ENCODE measurements at regions not wholly inside any gene's neighbourhood (a gene's known extent, or its start where the extent isn't known, plus 50 kb on each side); places are given as distances from the start of the nearest gene placed in this dataset.

- Histone ChIP-seq H3K36me3 (ENCODE audit: insufficient read depth, insufficient read length, low read length) (no peaks in the 10 kb centered on the region), H3K9me3 (ENCODE audit: insufficient read depth, low read length) (peaks cover 4% of the 10 kb centered on the region; the same call in 1 of the 2 replicates), H3K4me3 (ENCODE audit: insufficient read length, low read depth) (no peak overlapping the region), H3K9ac (ENCODE audit: insufficient read length, low read depth) (no peak overlapping the region), H3K27me3 (ENCODE audit: insufficient read depth, insufficient read length) (no peaks in the 10 kb centered on the region), H3K4me1 (ENCODE audit: insufficient read depth, insufficient read length) (no peaks in the 10 kb centered on the region)
- TF ChIP-seq ZNF274 (IDR thresholded peaks at IDR 0.05; ENCODE audit: low read depth, low read length) (no peak), YY1 (IDR thresholded peaks at IDR 0.05; ENCODE audit: insufficient read depth, insufficient read length) (no peak), SUZ12 (IDR thresholded peaks at IDR 0.05; ENCODE audit: extremely low read depth, insufficient read depth, insufficient read length) (no peak)
- no peak for DNase-seq (ENCODE audit: low read depth, low spot score)
Observed at GRCh38 chr6:71468841-71469700, 180.5 kb downstream of the OGFRL1 start.

DNA sequence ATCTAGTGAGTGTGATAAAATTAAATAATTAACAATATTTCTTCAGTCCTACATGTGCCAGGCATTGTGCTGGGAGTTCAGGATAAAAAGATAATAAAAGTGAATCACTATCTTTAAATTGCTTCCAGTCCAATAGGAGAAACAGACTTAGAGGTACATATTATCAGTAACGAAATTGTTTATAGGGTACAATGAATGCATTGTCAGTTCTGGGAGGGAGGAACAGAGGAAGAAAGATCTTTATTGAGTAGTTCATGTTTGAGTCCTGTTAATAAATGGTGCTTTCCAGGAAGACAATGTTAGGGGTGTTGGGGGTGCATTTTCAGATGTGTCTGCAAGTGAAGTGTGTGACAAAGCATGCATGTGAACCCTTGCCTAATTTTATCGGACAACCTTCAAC, 183.1 kb downstream of the OGFRL1 start:
- Histone ChIP-seq H3K4me3 (ENCODE audit: insufficient read length, low read depth) (no peak overlapping the region), H3K27me3 (ENCODE audit: insufficient read depth, insufficient read length) (no peaks in the 10 kb centered on the region), H3K36me3 (ENCODE audit: insufficient read depth, insufficient read length, low read length) (no peaks in the 10 kb centered on the region), H3K4me1 (ENCODE audit: insufficient read depth, insufficient read length) (no peaks in the 10 kb centered on the region), H3K9me3 (ENCODE audit: insufficient read depth, low read length) (no peaks in the 10 kb centered on the region), H3K9ac (ENCODE audit: insufficient read length, low read depth) (no peak overlapping the region)
- no peak for DNase-seq (ENCODE audit: low read depth, low spot score)
- TF ChIP-seq YY1 (IDR thresholded peaks at IDR 0.05; ENCODE audit: insufficient read depth, insufficient read length), result no peak
- TF ChIP-seq ZNF274 (IDR thresholded peaks at IDR 0.05; ENCODE audit: low read depth, low read length), result no peak
- TF ChIP-seq SUZ12 (IDR thresholded peaks at IDR 0.05; ENCODE audit: extremely low read depth, insufficient read depth, insufficient read length), result no peak

- H3K9me3 ChIP-seq (ENCODE audit: insufficient read depth, low read length), result no peaks in the 10 kb centered on the region
- no peak overlapping the region for H3K4me3 ChIP-seq (ENCODE audit: insufficient read length, low read depth)
- TF ChIP-seq YY1 (IDR thresholded peaks at IDR 0.05; ENCODE audit: insufficient read depth, insufficient read length), result no peak
- TF ChIP-seq ZNF274 (IDR thresholded peaks at IDR 0.05; ENCODE audit: low read depth, low read length), result no peak
- TF ChIP-seq SUZ12 (IDR thresholded peaks at IDR 0.05; ENCODE audit: extremely low read depth, insufficient read depth, insufficient read length), result no peak
- H3K4me1 ChIP-seq (ENCODE audit: insufficient read depth, insufficient read length), result no peaks in the 10 kb centered on the region
- no peaks in the 10 kb centered on the region for H3K36me3 ChIP-seq (ENCODE audit: insufficient read depth, insufficient read length, low read length)
- no peak overlapping the region for H3K9ac ChIP-seq (ENCODE audit: insufficient read length, low read depth)
- no peak for DNase-seq (ENCODE audit: low read depth, low spot score)
- H3K27me3 ChIP-seq (ENCODE audit: insufficient read depth, insufficient read length), result no peaks in the 10 kb centered on the region
Observed at GRCh38 chr6:71473926-71474325, 185.3 kb downstream of the OGFRL1 start.

DNA sequence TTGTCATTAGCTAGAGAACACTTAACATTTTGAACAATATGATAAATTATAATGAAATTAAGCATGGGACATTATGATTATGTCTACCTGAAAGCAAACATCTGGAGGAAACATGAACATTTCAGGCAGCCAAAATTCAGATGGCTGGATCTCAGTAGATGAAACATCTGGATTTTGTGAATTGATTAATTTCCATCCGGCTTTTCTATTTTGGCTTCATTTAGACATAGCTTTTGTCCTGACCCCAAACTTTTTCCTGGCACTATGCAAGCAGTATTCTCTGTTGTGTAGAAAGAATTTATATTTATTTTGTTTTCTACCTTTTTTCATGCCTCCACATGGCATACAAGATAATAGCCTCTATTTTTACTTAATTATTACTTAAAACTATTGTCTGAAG, 186.3 kb downstream of the OGFRL1 start:
- H3K27me3 ChIP-seq (ENCODE audit: insufficient read depth, insufficient read length), result no peaks in the 10 kb centered on the region
- no peaks in the 10 kb centered on the region for H3K36me3 ChIP-seq (ENCODE audit: insufficient read depth, insufficient read length, low read length)
- H3K9ac ChIP-seq (ENCODE audit: insufficient read length, low read depth), result no peak overlapping the region
- H3K9me3 ChIP-seq (ENCODE audit: insufficient read depth, low read length), result no peaks in the 10 kb centered on the region
- H3K4me1 ChIP-seq (ENCODE audit: insufficient read depth, insufficient read length), result no peaks in the 10 kb centered on the region
- no peak for TF ChIP-seq YY1 (IDR thresholded peaks at IDR 0.05; ENCODE audit: insufficient read depth, insufficient read length)
- no peak for TF ChIP-seq SUZ12 (IDR thresholded peaks at IDR 0.05; ENCODE audit: extremely low read depth, insufficient read depth, insufficient read length)
- no peak for TF ChIP-seq ZNF274 (IDR thresholded peaks at IDR 0.05; ENCODE audit: low read depth, low read length)
- no peak overlapping the region for H3K4me3 ChIP-seq (ENCODE audit: insufficient read length, low read depth)
- DNase-seq (ENCODE audit: low read depth, low spot score), result no peak

DNA sequence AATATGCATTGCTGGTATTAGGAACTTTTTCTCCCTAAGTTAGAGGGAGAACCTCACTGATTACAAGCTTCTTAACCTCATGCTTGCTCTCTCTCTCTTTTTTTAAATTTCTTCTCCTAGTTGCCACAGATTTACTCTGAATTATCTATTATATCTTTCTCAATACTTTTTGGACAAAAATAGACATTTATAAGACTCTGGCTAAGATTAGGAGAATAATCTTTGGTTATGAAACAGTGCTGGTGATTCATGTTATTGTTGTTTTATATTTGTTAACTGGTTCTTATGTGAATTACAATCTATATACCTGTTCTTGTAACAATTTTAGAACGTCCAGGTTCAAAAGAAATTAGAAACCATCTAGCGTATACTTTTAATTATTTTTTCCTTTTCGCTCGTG, 187.8 kb downstream of the OGFRL1 start:
- no peak for DNase-seq (ENCODE audit: low read depth, low spot score)
- Histone ChIP-seq H3K27me3 (ENCODE audit: insufficient read depth, insufficient read length) (no peaks in the 10 kb centered on the region), H3K9ac (ENCODE audit: insufficient read length, low read depth) (no peak overlapping the region), H3K4me1 (ENCODE audit: insufficient read depth, insufficient read length) (no peaks in the 10 kb centered on the region), H3K4me3 (ENCODE audit: insufficient read length, low read depth) (no peak overlapping the region), H3K9me3 (ENCODE audit: insufficient read depth, low read length) (no peaks in the 10 kb centered on the region), H3K36me3 (ENCODE audit: insufficient read depth, insufficient read length, low read length) (no peaks in the 10 kb centered on the region)
- no peak for TF ChIP-seq ZNF274 (IDR thresholded peaks at IDR 0.05; ENCODE audit: low read depth, low read length)
- TF ChIP-seq YY1 (IDR thresholded peaks at IDR 0.05; ENCODE audit: insufficient read depth, insufficient read length), result no peak
- TF ChIP-seq SUZ12 (IDR thresholded peaks at IDR 0.05; ENCODE audit: extremely low read depth, insufficient read depth, insufficient read length), result no peak

GRCh38 chr6:71476872-71477271, 188.3 kb downstream of the OGFRL1 start:
- TF ChIP-seq SUZ12 (IDR thresholded peaks at IDR 0.05; ENCODE audit: extremely low read depth, insufficient read depth, insufficient read length), result no peak
- no peak for TF ChIP-seq ZNF274 (IDR thresholded peaks at IDR 0.05; ENCODE audit: low read depth, low read length)
- TF ChIP-seq YY1 (IDR thresholded peaks at IDR 0.05; ENCODE audit: insufficient read depth, insufficient read length), result no peak
- Histone ChIP-seq H3K9me3 (ENCODE audit: insufficient read depth, low read length) (no peaks in the 10 kb centered on the region), H3K36me3 (ENCODE audit: insufficient read depth, insufficient read length, low read length) (no peaks in the 10 kb centered on the region), H3K4me1 (ENCODE audit: insufficient read depth, insufficient read length) (no peaks in the 10 kb centered on the region), H3K4me3 (ENCODE audit: insufficient read length, low read depth) (no peak overlapping the region), H3K27me3 (ENCODE audit: insufficient read depth, insufficient read length) (no peaks in the 10 kb centered on the region), H3K9ac (ENCODE audit: insufficient read length, low read depth) (no peak overlapping the region)
- DNase-seq (ENCODE audit: low read depth, low spot score), result no peak

- H3K9ac ChIP-seq (ENCODE audit: insufficient read length, low read depth), result no peak overlapping the region
- no peaks in the 10 kb centered on the region for H3K27me3 ChIP-seq (ENCODE audit: insufficient read depth, insufficient read length)
- TF ChIP-seq YY1 (IDR thresholded peaks at IDR 0.05; ENCODE audit: insufficient read depth, insufficient read length) (no peak), ZNF274 (IDR thresholded peaks at IDR 0.05; ENCODE audit: low read depth, low read length) (no peak), SUZ12 (IDR thresholded peaks at IDR 0.05; ENCODE audit: extremely low read depth, insufficient read depth, insufficient read length) (no peak)
- no peaks in the 10 kb centered on the region for H3K4me1 ChIP-seq (ENCODE audit: insufficient read depth, insufficient read length)
- no peaks in the 10 kb centered on the region for H3K9me3 ChIP-seq (ENCODE audit: insufficient read depth, low read length)
- H3K4me3 ChIP-seq (ENCODE audit: insufficient read length, low read depth), result no peak overlapping the region
- no peaks in the 10 kb centered on the region for H3K36me3 ChIP-seq (ENCODE audit: insufficient read depth, insufficient read length, low read length)
- peak; percentile 23 for DNase-seq (ENCODE audit: low read depth, low spot score)
Observed at GRCh38 chr6:71478834-71479541, 190.4 kb downstream of the OGFRL1 start.

Measured in NT2/D1 (cell line).